Neural cell (in vitro differentiated cells): ENCODE measurements at regions not wholly inside any gene's neighbourhood (a gene's known extent, or its start where the extent isn't known, plus 50 kb on each side); places are given as distances from the start of the nearest gene placed in this dataset.

Experiments used
- H2AFZ ChIP-seq: fragments of 200-600, 300-800 bp; sonication (generic), shearing (Covaris generic); 2 replicates; pipeline ENCODE4 v1.6.0; 2014; ENCODE audit warnings: low read depth, mild to moderate bottlenecking, antibody characterized with exemption, low read length, moderate library complexity
- H3F3A ChIP-seq: fragments of 200-600 bp; shearing (Covaris generic); 2 replicates; pipeline ENCODE4 v1.6.1; 2016; ENCODE audit warnings: mild to moderate bottlenecking, moderate library complexity, mixed read lengths, antibody characterized with exemption, low read length; ENCODE audit not compliant: insufficient read depth, poor library complexity, severe bottlenecking
- H3K27ac ChIP-seq: fragments of 200-600, 300-800 bp; sonication (generic), shearing (Covaris generic); 2 replicates; pipeline ENCODE4 v1.5.1; 2014; ENCODE audit warnings: mild to moderate bottlenecking, low read length, moderate library complexity
- H3K27me3 ChIP-seq: fragments of 300-800, 200-600 bp; sonication (generic), shearing (Covaris generic); 2 replicates; pipeline ENCODE4 v1.6.0; 2014; ENCODE audit warnings: mild to moderate bottlenecking, low read depth, low read length, moderate library complexity; ENCODE audit not compliant: insufficient read depth
- H3K36me3 ChIP-seq: fragments of 300-800, 200-600 bp; sonication (generic), shearing (Covaris generic); 2 replicates; pipeline ENCODE4 v1.5.1; 2014; ENCODE audit warnings: mild to moderate bottlenecking, antibody characterized with exemption, low read length, moderate library complexity; ENCODE audit not compliant: insufficient read depth
- H3K4me2 ChIP-seq: fragments of 300-800, 200-600 bp; sonication (generic), shearing (Covaris generic); 2 replicates; pipeline ENCODE4 v1.6.0; 2014; ENCODE audit warnings: mild to moderate bottlenecking, low read length
- H3K4me3 ChIP-seq: fragments of 300-800, 200-600 bp; sonication (generic), shearing (Covaris generic); 2 replicates; pipeline ENCODE4 v1.5.1; 2014; ENCODE audit warnings: mild to moderate bottlenecking, low read length, moderate library complexity
- H3K79me2 ChIP-seq: fragments of 200-600 bp; shearing (Covaris generic); replicated peaks from 2 replicates; pipeline ENCODE4 v1.6.0; 2014; ENCODE audit warnings: mild to moderate bottlenecking, low read length, moderate library complexity; ENCODE audit not compliant: insufficient read depth
- H3K9ac ChIP-seq: fragments of 300-800, 200-600 bp; sonication (generic), shearing (Covaris generic); 2 replicates; pipeline ENCODE4 v1.6.1; 2016; ENCODE audit warnings: mild to moderate bottlenecking, low read length, mixed read lengths
- H3K9me2 ChIP-seq: fragments of 200-600 bp; shearing (Covaris generic); 2 replicates; pipeline ENCODE4 v1.6.1; 2016; ENCODE audit warnings: mild to moderate bottlenecking, low read length, mixed read lengths; ENCODE audit not compliant: insufficient read depth
- H3K9me3 ChIP-seq: fragments of 200-600, 300-800 bp; sonication (generic), shearing (Covaris generic); 2 replicates; pipeline ENCODE4 v1.6.1; 2016; ENCODE audit warnings: mild to moderate bottlenecking, mixed run types, low read length, moderate library complexity, mixed read lengths
- H4K20me1 ChIP-seq: fragments of 200-600 bp; shearing (Covaris generic); 2 replicates; pipeline ENCODE4 v1.6.1; 2016; ENCODE audit warnings: mild to moderate bottlenecking, mixed run types; ENCODE audit not compliant: insufficient read depth
- EP300 ChIP-seq: fragments of 450-650 bp; conservative IDR thresholded peaks from 2 replicates; pipeline ENCODE4 v1.6.1; 2014; ENCODE audit warnings: antibody characterized with exemption, mild to moderate bottlenecking, moderate library complexity; ENCODE audit not compliant: poor library complexity, severe bottlenecking
- EZH2 ChIP-seq: fragments of 200-600, 300-800 bp; shearing (Covaris generic), sonication (generic); IDR thresholded peaks from 2 replicates; pipeline ENCODE4 v1.6.1; 2014; ENCODE audit warnings: antibody characterized with exemption, low read length, borderline replicate concordance, mild to moderate bottlenecking; ENCODE audit not compliant: insufficient read depth, poor library complexity, severe bottlenecking
- MXI1 ChIP-seq: fragments of 450-650 bp; conservative IDR thresholded peaks from 2 replicates; pipeline ENCODE4 v1.6.1; 2014; ENCODE audit warnings: antibody characterized with exemption, mild to moderate bottlenecking; ENCODE audit not compliant: poor library complexity, severe bottlenecking
- POLR2AphosphoS5 ChIP-seq: IDR thresholded peaks from 2 replicates; pipeline ENCODE4 v1.6.1; 2012
- RAD21 ChIP-seq: fragments of 450-650 bp; conservative IDR thresholded peaks from 2 replicates; pipeline ENCODE4 v1.6.1; 2014; ENCODE audit warnings: antibody characterized with exemption, mild to moderate bottlenecking, moderate library complexity
- REST ChIP-seq: IDR thresholded peaks from 2 replicates; pipeline ENCODE4 v1.6.1; 2012; ENCODE audit warnings: borderline replicate concordance
- SMC3 ChIP-seq: fragments of 450-650 bp; conservative IDR thresholded peaks from 2 replicates; pipeline ENCODE4 v1.6.1; 2014; ENCODE audit warnings: antibody characterized with exemption, mild to moderate bottlenecking, moderate library complexity; ENCODE audit not compliant: poor library complexity
- TAF1 ChIP-seq: IDR thresholded peaks from 2 replicates; pipeline ENCODE4 v1.6.1; 2012; ENCODE audit warnings: low read depth
- TF ChIP-seq, protein P1 (sequence below): fragments of 450-650 bp; IDR thresholded peaks from 2 replicates; pipeline ENCODE4 v1.5.1; 2014; ENCODE audit warnings: antibody characterized with exemption, mild to moderate bottlenecking, moderate library complexity; ENCODE audit not compliant: poor library complexity, severe bottlenecking

GRCh38 chr3:80114694-80115093, 346.9 kb upstream of the ROBO1 start:
- Histone ChIP-seq H2AFZ (no peak overlapping the region), H3K4me3 (no peak overlapping the region), H3K27me3 (no peaks in the 10 kb centered on the region), H3K27ac (no peak overlapping the region), H3K9me3 (no peaks in the 10 kb centered on the region), H3K79me2 (no peaks in the 10 kb centered on the region), H3K9me2 (no peaks in the 10 kb centered on the region), H3F3A (no peaks in the 10 kb centered on the region), H3K4me2 (no peak overlapping the region), H3K36me3 (no peaks in the 10 kb centered on the region), H3K9ac (no peak overlapping the region), H4K20me1 (no peaks in the 10 kb centered on the region)
- TF ChIP-seq EZH2, result no peak

DNA sequence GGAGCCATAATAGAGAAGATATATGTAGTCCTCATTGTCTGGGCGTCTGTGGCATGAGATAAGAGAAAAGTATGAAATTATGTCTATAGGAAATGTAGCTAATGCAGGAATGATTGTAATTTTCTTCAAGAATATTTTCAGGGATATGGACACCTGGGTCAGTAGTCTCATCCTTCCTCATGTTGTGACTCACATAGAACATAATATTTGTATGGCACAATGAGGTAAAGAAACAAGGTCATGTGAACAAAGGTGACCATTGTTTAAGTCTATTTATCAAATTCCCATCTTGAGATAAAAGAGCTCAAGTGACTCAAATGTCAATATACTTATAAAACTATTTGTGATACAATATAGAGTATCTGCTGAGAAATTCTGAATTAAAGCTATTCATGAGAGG, 345.5 kb upstream of the ROBO1 start:
- Histone ChIP-seq H3K9me3 (no peaks in the 10 kb centered on the region), H3K27ac (no peak overlapping the region), H3K27me3 (no peaks in the 10 kb centered on the region), H3K36me3 (no peaks in the 10 kb centered on the region), H3K4me3 (no peak overlapping the region), H3F3A (no peaks in the 10 kb centered on the region), H3K9ac (no peak overlapping the region), H3K4me2 (no peak overlapping the region), H3K79me2 (no peaks in the 10 kb centered on the region), H2AFZ (no peak overlapping the region), H4K20me1 (no peaks in the 10 kb centered on the region), H3K9me2 (no peaks in the 10 kb centered on the region)
- no peak for TF ChIP-seq POLR2AphosphoS5
- no peak for TF ChIP-seq RAD21
- no peak for TF ChIP-seq MXI1
- TF ChIP-seq, protein P1, sequence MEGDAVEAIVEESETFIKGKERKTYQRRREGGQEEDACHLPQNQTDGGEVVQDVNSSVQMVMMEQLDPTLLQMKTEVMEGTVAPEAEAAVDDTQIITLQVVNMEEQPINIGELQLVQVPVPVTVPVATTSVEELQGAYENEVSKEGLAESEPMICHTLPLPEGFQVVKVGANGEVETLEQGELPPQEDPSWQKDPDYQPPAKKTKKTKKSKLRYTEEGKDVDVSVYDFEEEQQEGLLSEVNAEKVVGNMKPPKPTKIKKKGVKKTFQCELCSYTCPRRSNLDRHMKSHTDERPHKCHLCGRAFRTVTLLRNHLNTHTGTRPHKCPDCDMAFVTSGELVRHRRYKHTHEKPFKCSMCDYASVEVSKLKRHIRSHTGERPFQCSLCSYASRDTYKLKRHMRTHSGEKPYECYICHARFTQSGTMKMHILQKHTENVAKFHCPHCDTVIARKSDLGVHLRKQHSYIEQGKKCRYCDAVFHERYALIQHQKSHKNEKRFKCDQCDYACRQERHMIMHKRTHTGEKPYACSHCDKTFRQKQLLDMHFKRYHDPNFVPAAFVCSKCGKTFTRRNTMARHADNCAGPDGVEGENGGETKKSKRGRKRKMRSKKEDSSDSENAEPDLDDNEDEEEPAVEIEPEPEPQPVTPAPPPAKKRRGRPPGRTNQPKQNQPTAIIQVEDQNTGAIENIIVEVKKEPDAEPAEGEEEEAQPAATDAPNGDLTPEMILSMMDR, result no peak
- no peak for TF ChIP-seq REST

DNA sequence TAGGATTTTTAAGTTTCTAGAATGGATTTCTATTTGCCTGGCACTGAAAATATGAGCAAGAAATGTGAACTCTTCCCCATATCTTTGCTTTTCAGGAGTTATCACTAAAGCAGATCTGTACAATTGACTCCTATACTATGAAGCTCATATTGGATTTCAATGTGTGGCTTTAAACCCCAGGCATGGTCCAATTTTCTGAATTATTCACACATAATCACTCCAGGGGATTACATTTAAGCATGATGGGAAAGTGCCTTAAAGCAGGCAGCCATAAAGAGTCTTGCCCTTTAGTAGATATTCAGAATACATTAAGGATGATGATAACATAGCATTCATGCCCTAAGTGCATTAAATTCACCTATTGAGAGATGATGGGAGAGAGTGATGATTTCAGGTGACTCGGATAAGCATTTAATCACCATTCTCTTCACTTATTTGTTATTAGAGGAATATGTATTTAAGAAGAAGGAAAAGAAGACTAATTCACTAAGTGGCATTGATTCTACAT, 331.8 kb upstream of the ROBO1 start:
- TF ChIP-seq MXI1 (no peak), SMC3 (no peak), EZH2 (no peak), TAF1 (no peak), POLR2AphosphoS5 (peak; percentile 73), RAD21 (peak; percentile 24), EP300 (peak; percentile 74), REST (no peak)
- TF ChIP-seq, protein P1, result no peak
- Histone ChIP-seq H3K9me3 (no peaks in the 10 kb centered on the region), H3K4me3 (peak overlapping the region; percentile 7)

More for the DNA sequence above, 331.8 kb upstream of the ROBO1 start:
- peak overlapping the region; percentile 64 for H3K27ac ChIP-seq
- H2AFZ ChIP-seq, result no peak overlapping the region
- no peaks in the 10 kb centered on the region for H3K36me3 ChIP-seq
- no peaks in the 10 kb centered on the region for H3K79me2 ChIP-seq
- H3K9ac ChIP-seq, result no peak overlapping the region
- no peaks in the 10 kb centered on the region for H3K9me2 ChIP-seq
- H4K20me1 ChIP-seq, result no peaks in the 10 kb centered on the region
- peak overlapping the region; percentile 60 for H3K4me2 ChIP-seq
- no peaks in the 10 kb centered on the region for H3F3A ChIP-seq
- no peaks in the 10 kb centered on the region for H3K27me3 ChIP-seq
